HG03159 (cell line): ENCODE measurements at regions not wholly inside any gene's neighbourhood (a gene's known extent, or its start where the extent isn't known, plus 50 kb on each side); places are given as distances from the start of the nearest gene placed in this dataset.
"Not testable (repeated sequence)": the region's sequence is repeated elsewhere in the genome, so short reads cannot be mapped to it uniquely, and the experiment has no call there.

ENCODE experiments used
- ATAC-seq: cut with Tn5 transposase; IDR thresholded peaks from one replicate; pipeline ENCODE4 v1.9.1; 2021; ENCODE audit warnings: mild to moderate bottlenecking, moderate library complexity; ENCODE audit not compliant: unreplicated experiment

GRCh38 chr16:72598696-72599095, 426.7 kb upstream of the PMFBP1 start:
- no peak for ATAC-seq

DNA sequence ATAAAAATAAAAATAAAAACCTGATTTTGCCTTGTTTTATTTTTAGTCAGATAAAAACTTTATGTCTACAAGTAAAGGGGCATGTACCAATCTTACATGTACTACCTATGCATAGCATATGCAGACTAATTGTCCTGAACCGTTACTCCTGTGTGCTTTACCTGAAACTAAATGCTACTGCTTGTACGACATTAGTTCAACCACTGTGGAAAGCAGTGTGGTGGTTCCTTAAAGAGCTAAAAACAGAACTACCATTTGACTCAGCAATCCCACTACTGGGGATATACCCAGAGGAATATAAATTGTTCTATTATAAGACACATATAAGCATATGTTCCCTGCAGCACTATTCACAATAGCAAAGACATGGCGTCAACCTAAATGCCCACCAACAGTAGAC, 426.0 kb upstream of the PMFBP1 start:
- ATAC-seq: no peak

DNA sequence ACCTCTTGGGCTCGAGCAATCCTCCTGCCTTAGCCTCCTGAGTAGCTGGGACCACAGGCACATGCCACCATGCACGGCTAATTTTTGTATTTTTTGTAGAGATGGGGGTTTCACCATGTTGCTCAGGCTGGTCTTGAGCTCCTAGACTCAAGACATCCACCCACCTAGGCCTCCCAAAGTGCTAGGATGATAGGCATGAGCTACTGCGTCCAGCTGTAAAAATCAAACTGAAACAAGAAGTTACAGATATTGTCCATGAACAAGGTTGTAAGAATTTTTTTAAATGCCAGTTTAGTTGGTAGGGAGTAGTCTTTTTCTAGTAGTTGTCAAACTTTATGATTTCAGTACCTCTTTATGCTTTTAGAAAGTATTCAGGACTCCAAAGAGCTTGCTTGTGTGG, 424.4 kb upstream of the PMFBP1 start:
- ATAC-seq: no peak

GRCh38 chr16:72590151-72590937, 418.4 kb upstream of the PMFBP1 start:
- ATAC-seq: peak; percentile 95

GRCh38 chr16:72588551-72588950, 416.6 kb upstream of the PMFBP1 start:
- no peak for ATAC-seq

DNA sequence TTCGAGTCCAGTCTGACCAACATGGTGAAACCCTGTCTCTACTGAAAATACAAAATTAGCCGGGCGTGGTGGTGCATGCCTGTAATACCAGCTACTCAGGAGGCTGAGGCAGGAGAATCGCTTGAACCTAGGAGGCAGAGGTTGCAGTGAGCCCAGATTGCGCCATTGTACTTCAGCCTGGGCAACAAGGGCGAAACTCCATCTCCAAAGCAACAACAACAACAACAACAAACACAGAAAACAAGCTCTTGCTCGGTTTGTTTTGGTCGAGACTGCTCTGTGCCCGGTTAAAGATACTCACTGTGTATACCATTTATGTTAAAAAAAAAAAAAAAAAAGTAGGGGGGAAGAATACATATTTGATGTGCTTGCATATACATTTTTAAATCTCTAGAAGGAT, 406.1 kb upstream of the PMFBP1 start:
- not testable (repeated sequence) for ATAC-seq

- ATAC-seq: no peak
These were observed 404.2 kb upstream of the PMFBP1 start for GRCh38 chr16:72576189-72576588.

DNA sequence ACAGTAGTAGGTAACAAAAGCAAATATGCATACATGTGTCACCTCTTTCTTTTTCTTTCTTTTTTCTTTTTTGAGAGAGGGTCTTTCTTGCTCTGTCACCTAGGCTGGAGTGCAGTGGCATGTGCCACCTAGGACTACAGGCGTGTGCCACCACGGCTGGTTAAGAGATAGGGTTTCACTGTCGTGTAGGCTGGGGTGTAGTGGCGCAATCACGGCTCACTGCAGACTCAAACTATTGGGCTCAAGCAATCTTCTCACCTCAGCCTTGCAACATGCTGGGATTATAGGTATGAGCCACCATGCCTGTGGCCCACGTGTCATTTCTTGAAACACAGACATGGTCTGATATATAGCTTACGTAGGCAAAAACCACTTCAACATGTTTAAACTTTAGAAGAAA, 397.7 kb upstream of the PMFBP1 start:
- ATAC-seq: no peak

DNA sequence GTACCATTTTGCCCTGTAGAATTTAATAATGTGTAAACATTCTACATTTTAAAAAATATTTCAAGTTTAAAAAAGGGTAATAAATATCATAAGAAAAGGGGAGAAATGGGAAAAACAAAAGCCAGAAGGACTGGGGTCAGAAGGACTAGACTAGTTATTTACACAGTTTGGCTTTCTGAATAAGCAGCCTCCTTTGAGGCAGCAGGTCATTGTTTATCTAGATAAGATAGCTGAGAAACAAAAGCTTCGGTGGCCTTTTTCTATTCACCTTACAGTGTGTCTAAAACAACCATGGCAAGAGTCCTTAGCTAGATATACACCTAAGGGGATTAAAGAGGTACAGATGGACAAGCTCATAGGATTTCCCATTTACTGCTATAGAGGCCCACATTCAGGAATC, 396.5 kb upstream of the PMFBP1 start:
- no peak for ATAC-seq

- ATAC-seq: no peak
These were observed 394.2 kb upstream of the PMFBP1 start for GRCh38 chr16:72566174-72566573.

DNA sequence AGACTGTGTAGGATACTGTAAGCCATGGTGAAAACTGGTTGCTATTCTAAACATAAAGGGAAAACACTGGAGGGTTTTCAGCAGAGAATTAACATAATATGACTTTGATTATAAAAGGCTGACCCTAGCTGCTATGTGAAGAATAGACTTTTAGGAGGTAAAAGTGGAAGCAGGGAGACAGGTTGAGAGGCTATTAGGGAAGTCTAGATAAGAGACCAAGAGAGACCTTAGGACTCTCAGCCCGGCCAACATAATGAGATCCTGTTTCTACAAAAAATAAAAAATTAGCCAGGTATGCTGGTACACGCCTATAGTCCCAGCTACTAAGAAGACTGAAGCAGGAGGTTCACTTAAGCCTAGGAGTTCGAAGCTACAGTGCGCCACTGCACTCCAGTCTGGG, 393.2 kb upstream of the PMFBP1 start:
- ATAC-seq: no peak

DNA sequence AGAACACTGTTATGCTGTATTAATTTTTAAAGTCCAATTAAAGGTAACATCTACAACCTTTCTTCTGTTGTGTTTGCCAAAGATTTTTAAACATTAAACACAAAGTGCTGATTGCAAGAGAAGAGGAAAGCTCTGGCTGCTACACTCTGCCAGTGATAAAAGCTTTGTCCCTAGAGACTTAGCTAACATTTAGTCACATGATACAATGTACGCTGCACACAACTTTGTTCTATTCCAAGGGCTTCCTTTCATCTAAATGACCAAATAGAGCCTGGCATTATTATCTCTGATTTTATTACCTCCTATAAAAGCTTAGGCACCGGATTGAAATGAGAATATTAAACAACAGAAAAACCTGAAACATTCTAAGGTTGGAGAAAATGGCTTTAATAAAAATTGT, 388.7 kb upstream of the PMFBP1 start:
- ATAC-seq: no peak

DNA sequence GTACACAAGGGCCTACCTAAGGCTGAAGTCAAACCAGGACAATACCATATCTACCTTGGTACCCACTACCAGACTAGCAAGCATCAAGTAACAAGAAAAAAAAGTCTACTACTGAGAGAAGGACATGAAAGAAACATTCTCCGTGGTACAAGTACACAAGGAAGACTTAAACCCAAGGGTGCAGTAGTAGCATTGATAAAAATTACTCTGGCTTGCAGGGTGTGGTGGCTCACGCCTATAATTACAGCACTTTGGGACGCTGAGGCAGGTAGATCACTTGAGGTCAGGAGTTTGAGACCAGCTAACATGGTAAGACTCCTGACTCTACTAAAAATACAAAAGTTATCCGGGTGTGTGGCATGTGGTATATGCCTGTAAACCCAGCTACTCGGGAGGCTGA, 386.5 kb upstream of the PMFBP1 start:
- ATAC-seq: no peak

DNA sequence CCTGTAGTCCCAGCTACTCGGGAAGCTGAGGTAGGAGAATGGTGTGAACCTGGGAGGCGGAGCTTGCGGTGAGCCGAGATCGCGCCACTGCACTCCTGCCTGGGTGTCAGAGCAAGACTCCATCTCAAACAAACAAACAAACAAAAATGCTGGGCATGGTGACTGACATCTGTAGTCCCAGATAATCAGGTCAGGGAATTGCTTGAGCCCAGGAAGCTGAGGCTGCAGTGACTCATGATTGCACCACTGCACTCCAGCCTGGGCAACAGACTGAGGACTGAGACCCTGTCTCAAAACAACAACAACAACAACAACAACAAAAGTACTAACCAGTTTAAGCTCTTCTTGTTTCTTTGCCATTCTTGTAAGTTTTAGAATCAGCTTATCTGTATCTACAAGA, 383.0 kb upstream of the PMFBP1 start:
- ATAC-seq: no peak

- ATAC-seq: no peak
These were observed 380.7 kb upstream of the PMFBP1 start for GRCh38 chr16:72552654-72553053.

DNA sequence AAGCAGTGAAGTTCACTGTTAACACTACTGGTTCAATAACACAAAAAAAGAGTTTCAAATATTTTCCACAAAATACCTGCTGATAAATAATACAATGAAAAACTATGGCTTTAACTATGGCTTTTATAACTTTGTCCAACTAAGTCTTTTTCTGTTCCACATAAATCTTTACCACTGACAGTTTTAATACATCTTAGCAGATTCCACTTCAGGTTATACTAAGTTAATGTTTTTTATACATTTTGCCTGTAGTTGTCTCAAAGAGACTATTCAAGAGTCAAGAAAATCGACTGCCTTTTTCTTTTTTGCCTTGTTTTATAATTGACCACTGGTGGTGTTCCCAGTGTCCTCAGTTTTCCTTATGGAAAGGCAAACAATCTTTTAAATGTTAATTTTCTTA, 379.7 kb upstream of the PMFBP1 start:
- no peak for ATAC-seq

GRCh38 chr16:72549878-72550277, 377.9 kb upstream of the PMFBP1 start:
- ATAC-seq: no peak

- ATAC-seq: no peak
These were observed 370.1 kb upstream of the PMFBP1 start for GRCh38 chr16:72542102-72542501.

DNA sequence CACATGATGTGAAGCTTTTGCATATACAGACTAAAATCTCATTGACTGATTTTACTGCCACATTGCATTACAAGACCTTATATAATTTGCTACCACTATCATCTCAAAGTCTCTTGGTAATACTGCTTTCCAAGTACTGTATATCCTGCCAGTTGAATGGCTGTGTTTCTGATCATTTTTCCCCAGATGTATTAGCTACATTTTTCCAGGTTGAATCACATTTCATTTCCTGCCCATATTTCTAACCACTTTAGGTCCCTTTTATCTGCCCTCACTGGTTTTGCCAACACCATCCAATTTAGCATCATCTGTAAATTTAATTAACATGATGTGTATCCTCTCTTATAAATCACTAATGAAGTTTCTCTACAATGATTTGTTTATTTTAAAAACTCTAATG, 365.7 kb upstream of the PMFBP1 start:
- ATAC-seq: no peak

GRCh38 chr16:72536723-72537435, 364.9 kb upstream of the PMFBP1 start:
- no peak for ATAC-seq

GRCh38 chr16:72532906-72533410, 361.0 kb upstream of the PMFBP1 start:
- no peak for ATAC-seq

GRCh38 chr16:72530434-72530833, 358.5 kb upstream of the PMFBP1 start:
- ATAC-seq: no peak
